Gastroesophageal sphincter (tissue), 4 donors: ENCODE measurements at regions not wholly inside any gene's neighbourhood (a gene's known extent, or its start where the extent isn't known, plus 50 kb on each side); places are given as distances from the start of the nearest gene placed in this dataset.

Experiments used
- ATAC-seq: fragments of 150-250 bp; one replicate; pipeline ENCODE4 v1.9.1; 2016; ENCODE audit warnings: mild to moderate bottlenecking, moderate library complexity
- H3K27ac ChIP-seq, 4 donors: fragments of 200-600 bp; sonication (generic) in 3 of 4; 1 replicate in 3 of 4; 2 replicates in 1 of 4; pipeline ENCODE4 v1.5.1; 2016 to 2019
- H3K27me3 ChIP-seq: fragments of 200-600 bp; sonication (generic); one replicate; pipeline ENCODE4 v1.5.1; 2019
- H3K36me3 ChIP-seq, 2 donors: fragments of 200-600 bp; sonication (generic); one replicate each; pipeline ENCODE4 v1.5.1; 2019; ENCODE audit warnings: control low read depth in 1 of 2
- H3K4me1 ChIP-seq, 3 donors: fragments of 200-600 bp; sonication (generic); 1 replicate in 2 of 3; 2 replicates in 1 of 3; pipeline ENCODE4 v1.5.1; 2016 to 2019; ENCODE audit warnings: control low read depth in 2 of 3
- H3K4me3 ChIP-seq, 2 donors: fragments of 200-600 bp; sonication (generic); one replicate each; pipeline ENCODE4 v1.5.1; 2019; ENCODE audit warnings: mild to moderate bottlenecking in 1 of 2, moderate library complexity in 1 of 2
- H3K9me3 ChIP-seq, 3 donors: fragments of 200-600 bp; sonication (generic); one replicate each; pipeline ENCODE4 v1.5.1; 2017 to 2019; ENCODE audit warnings: control low read depth in 2 of 3
- EP300 ChIP-seq: sonication (generic); formaldehyde crosslinking; IDR thresholded peaks from one replicate; pipeline ENCODE4 v1.6.1; 2017; ENCODE audit warnings: antibody characterized with exemption, mild to moderate bottlenecking
- POLR2A ChIP-seq, 2 donors: fragments of 450-650 bp; IDR thresholded peaks; one replicate each; pipeline ENCODE4 v1.6.1; 2017; ENCODE audit warnings: antibody characterized with exemption in 2 of 2, mild to moderate bottlenecking in 2 of 2, moderate library complexity in 1 of 2
- POLR2AphosphoS5 ChIP-seq: sonication (generic); formaldehyde crosslinking; IDR thresholded peaks from one replicate; pipeline ENCODE4 v1.6.1; 2017; ENCODE audit warnings: antibody characterized with exemption
- WGBS, 2 donors: methylation state at CpG; one replicate each; pipeline ENCODE4 v1.1.5; 2018; ENCODE audit warnings: low coverage in 1 of 2; 5-methylcytosine and 5-hydroxymethylcytosine counted together
- TF ChIP-seq, protein P1 (sequence below), 4 experiments: fragments of 200-600 bp in 2 of 4; fragments of 450-650 bp in 2 of 4; sonication (generic) in 1 of 4; IDR thresholded peaks; one replicate each; pipeline ENCODE4 v1.5.1; 2017 to 2019; ENCODE audit warnings: antibody characterized with exemption in 4 of 4, mild to moderate bottlenecking in 2 of 4, moderate library complexity in 2 of 4

DNA sequence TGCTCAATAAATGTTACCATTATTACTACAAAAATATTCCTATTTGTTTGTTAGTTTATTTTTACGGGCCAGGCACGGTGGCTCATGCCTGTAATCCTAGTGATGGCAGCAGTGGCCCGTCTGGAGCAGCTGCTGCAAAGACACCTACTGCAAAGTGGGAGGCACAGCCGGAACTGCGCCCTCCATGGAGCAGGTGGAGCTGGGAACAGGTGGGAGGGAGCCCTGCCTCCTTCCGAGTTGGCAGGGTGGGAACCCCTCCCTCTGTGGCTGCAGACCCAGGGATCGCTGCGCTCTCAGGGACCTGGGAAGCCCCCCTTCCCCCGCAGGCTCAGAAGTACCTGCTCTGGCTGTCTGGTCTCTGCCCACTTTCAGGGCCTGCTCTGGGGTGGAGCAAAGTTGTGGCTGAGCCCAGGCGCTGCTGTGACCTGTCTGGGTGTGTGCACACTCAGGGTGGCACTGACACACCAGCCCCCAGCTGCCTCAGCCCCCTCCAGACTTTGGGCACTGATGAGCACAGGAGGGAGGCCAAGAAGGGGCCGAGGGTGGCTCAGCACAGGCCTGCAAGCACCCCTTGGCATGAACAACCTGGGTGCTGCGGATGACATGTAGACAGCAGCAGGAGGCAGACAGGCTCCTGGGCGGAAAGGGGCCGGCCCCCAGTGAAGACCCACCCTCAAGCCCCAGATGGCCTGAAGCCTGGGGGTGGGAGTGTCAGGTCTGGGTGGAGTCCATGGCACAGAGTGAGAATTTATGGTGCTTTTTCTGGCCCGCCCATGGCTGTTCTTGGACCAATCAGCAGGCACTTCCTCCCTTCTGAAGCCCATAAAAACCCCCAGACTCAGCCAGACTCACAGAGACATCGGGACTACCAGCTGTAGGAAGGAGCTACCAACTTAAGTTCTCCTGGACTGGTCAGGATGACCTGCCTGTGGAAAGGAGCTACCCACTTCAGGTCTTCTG is 103.7 kb upstream of the CLMP start:
- whole genome bisulfite sequencing, 2 donors = 66 to 100% methylated on average over 1 to 3 of the region's 16 CpGs
- Histone ChIP-seq H3K36me3 (no peaks in the 10 kb centered on the region), H3K4me3 (no peak overlapping the region), H3K27me3 (peaks cover 33% of the 10 kb centered on the region), H3K27ac (no peak overlapping the region), H3K4me1 (peaks cover 0 to 15% (median 0%) of the 10 kb centered on the region in 3 donors), H3K9me3 (no peaks in the 10 kb centered on the region)
- no peak for ATAC-seq
- no peak for TF ChIP-seq POLR2AphosphoS5
- TF ChIP-seq, protein P1, sequence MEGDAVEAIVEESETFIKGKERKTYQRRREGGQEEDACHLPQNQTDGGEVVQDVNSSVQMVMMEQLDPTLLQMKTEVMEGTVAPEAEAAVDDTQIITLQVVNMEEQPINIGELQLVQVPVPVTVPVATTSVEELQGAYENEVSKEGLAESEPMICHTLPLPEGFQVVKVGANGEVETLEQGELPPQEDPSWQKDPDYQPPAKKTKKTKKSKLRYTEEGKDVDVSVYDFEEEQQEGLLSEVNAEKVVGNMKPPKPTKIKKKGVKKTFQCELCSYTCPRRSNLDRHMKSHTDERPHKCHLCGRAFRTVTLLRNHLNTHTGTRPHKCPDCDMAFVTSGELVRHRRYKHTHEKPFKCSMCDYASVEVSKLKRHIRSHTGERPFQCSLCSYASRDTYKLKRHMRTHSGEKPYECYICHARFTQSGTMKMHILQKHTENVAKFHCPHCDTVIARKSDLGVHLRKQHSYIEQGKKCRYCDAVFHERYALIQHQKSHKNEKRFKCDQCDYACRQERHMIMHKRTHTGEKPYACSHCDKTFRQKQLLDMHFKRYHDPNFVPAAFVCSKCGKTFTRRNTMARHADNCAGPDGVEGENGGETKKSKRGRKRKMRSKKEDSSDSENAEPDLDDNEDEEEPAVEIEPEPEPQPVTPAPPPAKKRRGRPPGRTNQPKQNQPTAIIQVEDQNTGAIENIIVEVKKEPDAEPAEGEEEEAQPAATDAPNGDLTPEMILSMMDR (IDR thresholded peaks at IDR 0.05) = no peak
- no peak for TF ChIP-seq EP300
- TF ChIP-seq POLR2A (IDR thresholded peaks at IDR 0.05) = no peak

DNA sequence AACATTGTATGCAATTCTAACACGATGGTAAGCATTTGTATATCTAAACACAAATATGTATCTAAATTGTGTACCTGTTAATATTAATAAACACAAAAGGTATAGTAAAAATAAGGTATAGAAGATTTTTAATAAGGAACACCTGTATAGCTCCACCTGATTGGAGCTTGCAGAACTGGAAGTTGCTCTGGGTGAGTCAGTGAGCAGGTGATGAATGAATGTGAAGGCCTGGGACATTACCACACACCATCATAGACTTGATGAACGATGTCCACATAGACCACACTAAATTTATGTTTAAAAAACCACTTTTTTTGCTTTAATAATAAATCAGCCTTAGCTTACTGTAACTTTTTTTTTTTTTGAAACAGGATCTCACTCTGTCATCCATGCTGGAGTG is 97.6 kb upstream of the CLMP start:
- no peak overlapping the region for H3K27ac ChIP-seq
- TF ChIP-seq, protein P1 (IDR thresholded peaks at IDR 0.05) = no peak
- TF ChIP-seq POLR2AphosphoS5 = no peak
- no peak for TF ChIP-seq POLR2A (IDR thresholded peaks at IDR 0.05)
- TF ChIP-seq EP300 = no peak
- no peak for ATAC-seq
- H3K4me1 ChIP-seq = no peaks in the 10 kb centered on the region
- WGBS, 2 donors = 83 to 86% methylated on average over 2 of the region's 2 CpGs
- H3K4me3 ChIP-seq = no peak overlapping the region
- H3K9me3 ChIP-seq = no peaks in the 10 kb centered on the region
- no peaks in the 10 kb centered on the region for H3K36me3 ChIP-seq
- peaks cover 13% of the 10 kb centered on the region for H3K27me3 ChIP-seq

DNA sequence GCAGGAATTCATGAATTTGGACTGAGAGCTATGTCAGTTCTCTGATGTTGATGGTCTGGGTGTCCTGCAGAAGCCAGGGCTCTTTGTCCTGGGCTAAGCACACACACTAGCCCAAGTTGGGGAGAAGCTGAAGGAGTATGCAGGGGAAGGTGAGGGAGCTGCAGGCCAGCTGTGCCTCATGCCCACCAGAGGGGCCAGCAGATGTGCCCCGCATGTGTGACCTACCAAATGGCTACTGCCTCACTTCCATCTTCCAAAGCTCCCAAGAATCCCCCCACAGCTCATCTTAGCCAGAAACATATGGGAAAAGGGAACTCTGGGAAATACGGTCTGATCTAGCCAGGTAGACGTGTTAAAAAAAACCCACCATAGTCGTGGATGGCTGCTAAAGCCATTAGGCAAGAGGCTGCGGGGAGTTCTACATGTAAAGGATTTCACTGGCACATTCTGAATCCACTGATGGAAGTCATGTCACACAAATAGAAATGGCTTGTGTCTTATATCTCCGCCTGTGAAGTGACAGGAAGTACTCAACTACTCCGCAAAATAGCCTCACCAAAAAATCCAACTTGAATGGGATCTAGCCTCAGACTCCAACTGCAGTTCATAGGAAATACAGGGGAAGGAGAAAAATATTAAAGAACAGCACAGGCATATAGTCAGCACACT is 96.3 kb upstream of the CLMP start:
- Histone ChIP-seq H3K9me3 (no peaks in the 10 kb centered on the region), H3K4me3 (no peak overlapping the region), H3K36me3 (no peaks in the 10 kb centered on the region), H3K4me1 (no peaks in the 10 kb centered on the region), H3K27ac (no peak overlapping the region), H3K27me3 (peaks cover 13% of the 10 kb centered on the region)
- ATAC-seq = no peak
- TF ChIP-seq, protein P1 (IDR thresholded peaks at IDR 0.05) = no peak
- TF ChIP-seq POLR2A (IDR thresholded peaks at IDR 0.05) (no peak), POLR2AphosphoS5 (no peak), EP300 (no peak)
- 64 to 98% methylated on average over 5 to 7 of the region's 7 CpGs for WGBS, 2 donors

DNA sequence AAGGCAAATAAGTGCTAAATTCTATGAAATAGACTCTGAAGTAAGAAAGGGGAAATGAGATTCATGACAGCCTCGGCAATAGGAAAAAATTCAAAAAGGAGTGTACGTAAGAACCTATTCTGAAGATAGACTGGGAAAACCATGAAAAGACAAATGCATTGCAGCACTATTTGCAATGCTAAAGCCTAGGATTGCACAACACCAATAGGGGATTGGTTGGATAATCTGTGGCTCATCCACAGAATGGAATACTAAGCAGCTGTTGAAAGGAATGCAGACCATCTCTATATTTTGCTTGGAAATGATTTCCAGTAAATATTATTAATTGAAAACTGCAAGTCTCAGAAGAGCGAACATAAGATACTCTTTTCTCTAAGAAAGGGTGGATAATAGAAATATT is 91.7 kb upstream of the CLMP start:
- Histone ChIP-seq H3K36me3 (no peaks in the 10 kb centered on the region), H3K27me3 (peaks cover 29% of the 10 kb centered on the region), H3K27ac (no peak overlapping the region), H3K4me1 (no peaks in the 10 kb centered on the region), H3K4me3 (no peak overlapping the region), H3K9me3 (no peaks in the 10 kb centered on the region)
- ATAC-seq = no peak
- TF ChIP-seq POLR2A (IDR thresholded peaks at IDR 0.05) (no peak), EP300 (no peak), POLR2AphosphoS5 (no peak)
- TF ChIP-seq, protein P1 (IDR thresholded peaks at IDR 0.05) = no peak
- WGBS, 2 donors = 64 to 66% methylated on average over 3 of the region's 3 CpGs
